HEK293 (cell line): ENCODE measurements at regions not wholly inside any gene's neighbourhood (a gene's known extent, or its start where the extent isn't known, plus 50 kb on each side); places are given as distances from the start of the nearest gene placed in this dataset.

Source experiments
- CTCF ChIP-seq: fragments of 450-650 bp; formaldehyde crosslinking; IDR thresholded peaks from 2 replicates; pipeline ENCODE4 v1.5.1; 2016; ENCODE audit warnings: missing biosample characterization, missing genetic modification characterization
- SETDB1 ChIP-seq: IDR thresholded peaks from one replicate; pipeline ENCODE4 v1.6.1; 2017; ENCODE audit warnings: mild to moderate bottlenecking, low read length, moderate library complexity, mixed read lengths; ENCODE audit not compliant: insufficient read length
- YY1 ChIP-seq: fragments of 450-650 bp; formaldehyde crosslinking; IDR thresholded peaks from 2 replicates; pipeline ENCODE4 v1.5.1; 2018; ENCODE audit warnings: missing biosample characterization, missing genetic modification characterization
- ZNF140 ChIP-seq: fragments of 450-650 bp; formaldehyde crosslinking; IDR thresholded peaks from 2 replicates; pipeline ENCODE4 v1.5.1; 2016; ENCODE audit warnings: missing biosample characterization, missing genetic modification characterization
- ZNF596 ChIP-seq: fragments of 450-650 bp; IDR thresholded peaks from 2 replicates; pipeline ENCODE4 v1.5.0; 2018; ENCODE audit warnings: missing biosample characterization, mild to moderate bottlenecking, missing genetic modification characterization, moderate library complexity
- ZNF837 ChIP-seq: fragments of 450-650 bp; formaldehyde crosslinking; IDR thresholded peaks from 2 replicates; pipeline ENCODE4 v1.5.1; 2016; ENCODE audit warnings: missing biosample characterization, missing genetic modification characterization
- ZSCAN23 ChIP-seq: fragments of 450-650 bp; formaldehyde crosslinking; IDR thresholded peaks from 2 replicates; pipeline ENCODE4 v1.5.1; 2016; ENCODE audit warnings: missing biosample characterization, missing genetic modification characterization

- no peak for TF ChIP-seq ZNF837 (tag by site-specific recombination)
- no peak for TF ChIP-seq ZNF596 (tag by site-specific recombination)
- TF ChIP-seq ZNF140 (tag by site-specific recombination): no peak
- TF ChIP-seq ZSCAN23: no peak
- TF ChIP-seq YY1 (tag by site-specific recombination): no peak
- no peak for TF ChIP-seq SETDB1
- no peak for TF ChIP-seq CTCF (tag by site-specific recombination)
Measured at GRCh38 chr18:40874233-40874632, 1080.8 kb upstream of the PIK3C3 start.
